ENCODE measurements at regions not wholly inside any gene's neighbourhood (a gene's known extent, or its start where the extent isn't known, plus 50 kb on each side); places are given as distances from the start of the nearest gene placed in this dataset.

DNA sequence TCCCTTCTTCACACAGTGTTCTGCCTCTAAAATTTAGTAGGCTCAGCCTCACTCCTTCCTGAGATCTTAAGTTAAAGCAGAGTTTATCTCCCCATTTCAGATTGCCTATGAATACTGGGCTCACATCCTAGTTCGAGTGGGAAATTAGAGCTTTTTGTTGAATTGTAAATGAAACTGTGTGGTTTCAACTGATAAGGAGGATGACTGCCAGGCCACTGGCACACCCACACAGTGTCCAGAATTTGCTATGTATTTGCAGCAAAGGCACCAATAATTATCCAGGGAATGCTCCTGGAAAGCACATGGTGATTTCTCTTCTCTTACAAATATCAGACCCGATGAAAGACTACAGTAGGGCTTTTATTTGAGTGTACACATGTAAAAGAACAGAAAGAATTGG, 308.1 kb upstream of the COL8A1 start:
- no peak for TF ChIP-seq CTCF (conservative IDR thresholded peaks at IDR 0.05; ENCODE audit: control insufficient read depth, insufficient read depth, low read depth, low read length)
- no peak overlapping the region for H3K4me3 ChIP-seq (ENCODE audit: control insufficient read depth, low read depth, low read length)
- DNase-seq (ENCODE audit: low read depth) = no peak

DNA sequence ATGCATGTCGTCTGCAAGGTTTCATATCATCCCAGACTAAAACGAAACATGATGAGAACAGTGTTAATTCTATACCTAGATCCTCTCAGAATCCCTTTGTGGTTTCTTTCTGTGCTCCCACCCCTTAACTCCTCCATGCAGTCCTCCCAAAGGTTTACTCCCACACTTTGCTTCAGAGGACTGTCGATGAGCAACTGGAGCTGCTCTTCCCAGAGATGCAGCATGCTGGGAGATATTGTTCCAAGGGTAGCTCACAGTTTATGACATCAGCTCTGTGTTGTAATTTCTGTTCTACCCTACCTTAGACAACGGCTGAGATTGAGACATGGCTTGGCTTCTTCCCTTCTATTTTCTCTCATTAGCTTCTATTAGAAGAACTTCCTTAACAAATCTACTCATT, 313.0 kb upstream of the COL8A1 start:
- DNase-seq (ENCODE audit: low read depth) = peak; percentile 75
- no peak for TF ChIP-seq CTCF (conservative IDR thresholded peaks at IDR 0.05; ENCODE audit: control insufficient read depth, insufficient read depth, low read depth, low read length)
- no peak overlapping the region for H3K4me3 ChIP-seq (ENCODE audit: control insufficient read depth, low read depth, low read length)

DNA sequence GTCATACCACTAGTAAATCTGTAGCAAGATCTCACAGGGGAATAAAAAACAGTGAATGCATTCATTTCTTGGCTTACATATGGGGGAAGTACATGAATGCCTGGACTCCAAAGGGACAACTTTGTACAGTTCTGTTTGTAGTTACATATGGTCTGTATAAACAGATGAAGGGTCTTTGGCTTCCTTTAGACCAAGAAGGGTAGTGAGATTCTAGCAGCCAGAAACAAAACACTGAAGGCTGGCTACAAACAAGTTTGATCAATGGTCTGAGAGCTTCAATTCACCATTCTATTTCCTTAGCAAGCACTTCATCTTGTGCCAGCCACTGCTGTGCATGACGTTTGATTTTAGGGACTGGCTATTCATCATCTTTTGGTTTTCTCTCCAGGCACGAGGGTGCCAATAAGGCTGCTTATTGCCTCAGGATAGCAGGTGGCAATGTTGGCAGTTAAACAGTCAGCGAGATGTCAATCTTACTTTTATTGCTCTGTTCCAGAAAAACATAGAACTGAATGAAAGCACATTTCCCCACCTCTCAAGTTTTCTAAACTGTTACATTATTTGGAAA, 313.7 kb upstream of the COL8A1 start:
- no peak overlapping the region for H3K4me3 ChIP-seq (ENCODE audit: control insufficient read depth, low read depth, low read length)
- no peak for TF ChIP-seq CTCF (conservative IDR thresholded peaks at IDR 0.05; ENCODE audit: control insufficient read depth, insufficient read depth, low read depth, low read length)
- DNase-seq (ENCODE audit: low read depth) = no peak

GRCh38 chr3:99323940-99324339, 314.5 kb upstream of the COL8A1 start:
- H3K4me3 ChIP-seq (ENCODE audit: control insufficient read depth, low read depth, low read length) = no peak overlapping the region
- TF ChIP-seq CTCF (conservative IDR thresholded peaks at IDR 0.05; ENCODE audit: control insufficient read depth, insufficient read depth, low read depth, low read length) = no peak
- DNase-seq (ENCODE audit: low read depth) = no peak

DNA sequence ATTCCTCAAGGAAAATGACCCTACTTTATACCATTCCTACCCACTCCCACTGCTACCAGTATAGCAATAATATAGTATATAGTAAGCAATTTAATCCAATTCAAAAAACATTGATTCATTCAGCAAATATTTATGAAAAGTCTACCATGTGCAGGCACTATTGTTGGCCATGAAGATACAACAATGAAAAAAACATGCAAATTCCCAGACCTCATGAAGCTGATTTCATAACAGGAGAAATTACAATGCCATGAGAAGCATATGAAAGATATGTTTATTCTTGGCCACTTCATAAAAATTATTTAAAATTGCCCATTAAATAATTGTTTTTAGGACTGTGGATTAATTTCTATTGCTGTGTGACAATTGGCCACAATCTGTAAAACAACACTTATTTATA, 315.8 kb upstream of the COL8A1 start:
- no peak overlapping the region for H3K4me3 ChIP-seq (ENCODE audit: control insufficient read depth, low read depth, low read length)
- no peak for DNase-seq (ENCODE audit: low read depth)
- TF ChIP-seq CTCF (conservative IDR thresholded peaks at IDR 0.05; ENCODE audit: control insufficient read depth, insufficient read depth, low read depth, low read length) = no peak

DNA sequence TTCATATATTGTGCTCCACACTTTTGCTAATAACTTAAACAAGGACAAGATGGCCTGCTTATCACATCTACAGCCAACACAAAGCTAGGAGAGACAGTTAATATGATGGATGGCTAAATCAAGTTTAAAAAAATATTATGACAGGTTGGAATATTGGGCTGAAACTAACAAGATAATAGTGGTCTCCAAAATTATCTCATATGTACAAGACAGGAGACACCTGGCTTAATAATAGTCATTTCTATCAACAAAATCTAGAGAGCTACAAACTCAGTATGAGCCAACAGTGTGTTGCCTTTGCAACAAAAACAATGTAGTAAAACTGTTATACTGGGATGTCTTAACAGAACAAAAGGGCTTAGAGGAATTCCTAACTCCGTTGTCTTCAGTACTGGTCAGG, 317.1 kb upstream of the COL8A1 start:
- no peak for DNase-seq (ENCODE audit: low read depth)
- H3K4me3 ChIP-seq (ENCODE audit: control insufficient read depth, low read depth, low read length) = no peak overlapping the region
- no peak for TF ChIP-seq CTCF (conservative IDR thresholded peaks at IDR 0.05; ENCODE audit: control insufficient read depth, insufficient read depth, low read depth, low read length)

DNA sequence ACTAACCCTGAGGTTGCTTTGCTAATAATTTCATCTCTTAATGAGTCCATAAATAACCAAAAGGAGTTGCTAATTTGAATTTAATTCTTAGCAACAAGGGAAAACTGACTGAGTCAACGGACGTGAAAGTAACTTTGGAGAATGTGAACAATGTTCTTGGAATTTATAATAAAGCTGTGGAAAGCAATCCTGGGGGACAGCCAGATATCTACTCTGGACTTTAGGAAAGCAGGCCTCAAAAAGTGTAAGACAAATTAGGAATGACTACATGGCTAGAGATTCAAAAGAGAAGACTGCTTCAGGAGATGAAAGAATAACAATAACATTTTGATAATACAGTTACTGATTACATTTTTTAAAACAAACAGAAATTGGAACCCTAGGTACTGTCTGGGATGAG, 318.4 kb upstream of the COL8A1 start:
- TF ChIP-seq CTCF (conservative IDR thresholded peaks at IDR 0.05; ENCODE audit: control insufficient read depth, insufficient read depth, low read depth, low read length) = no peak
- no peak overlapping the region for H3K4me3 ChIP-seq (ENCODE audit: control insufficient read depth, low read depth, low read length)
- peak; percentile 85 for DNase-seq (ENCODE audit: low read depth)
